HEK293 (cell line): ENCODE measurements at regions not wholly inside any gene's neighbourhood (a gene's known extent, or its start where the extent isn't known, plus 50 kb on each side); places are given as distances from the start of the nearest gene placed in this dataset.
A peak's percentile ranks its signal among the peaks of the same experiment; 100 is the strongest.

ENCODE experiments used
- GLIS1 ChIP-seq: fragments of 450-650 bp; formaldehyde crosslinking; IDR thresholded peaks from 2 replicates; pipeline ENCODE4 v1.5.1; 2016; ENCODE audit warnings: missing biosample characterization, missing genetic modification characterization
- IKZF3 ChIP-seq: fragments of 450-650 bp; IDR thresholded peaks from 2 replicates; pipeline ENCODE4 v1.5.0; 2018; ENCODE audit warnings: missing biosample characterization, mild to moderate bottlenecking, missing genetic modification characterization, moderate library complexity
- SALL2 ChIP-seq: fragments of 450-650 bp; formaldehyde crosslinking; IDR thresholded peaks from 2 replicates; pipeline ENCODE4 v1.5.0; 2017; ENCODE audit warnings: missing biosample characterization, mild to moderate bottlenecking, missing genetic modification characterization, borderline replicate concordance
- TCF7L2 ChIP-seq: IDR thresholded peaks from 2 replicates; pipeline ENCODE4 v1.6.1; 2011; ENCODE audit warnings: low read depth, mild to moderate bottlenecking, inconsistent platforms, low read length, moderate library complexity, borderline replicate concordance
- ZBTB1 ChIP-seq: fragments of 450-650 bp; formaldehyde crosslinking; IDR thresholded peaks from 2 replicates; pipeline ENCODE4 v1.5.1; 2016; ENCODE audit warnings: missing biosample characterization, missing genetic modification characterization
- ZNF112 ChIP-seq: fragments of 450-650 bp; formaldehyde crosslinking; IDR thresholded peaks from 2 replicates; pipeline ENCODE4 v1.5.0; 2017; ENCODE audit warnings: missing biosample characterization, missing genetic modification characterization
- ZNF114 ChIP-seq: fragments of 450-650 bp; formaldehyde crosslinking; IDR thresholded peaks from 2 replicates; pipeline ENCODE4 v1.5.0; 2017; ENCODE audit warnings: missing biosample characterization, missing genetic modification characterization
- ZNF121 ChIP-seq: fragments of 450-650 bp; formaldehyde crosslinking; IDR thresholded peaks from 2 replicates; pipeline ENCODE4 v1.5.1; 2016; ENCODE audit warnings: missing biosample characterization, missing genetic modification characterization
- ZNF146 ChIP-seq: fragments of 450-650 bp; formaldehyde crosslinking; IDR thresholded peaks from 2 replicates; pipeline ENCODE4 v1.5.1; 2016; ENCODE audit warnings: missing biosample characterization, missing genetic modification characterization
- ZNF175 ChIP-seq: fragments of 450-650 bp; formaldehyde crosslinking; IDR thresholded peaks from 2 replicates; pipeline ENCODE4 v1.5.1; 2016; ENCODE audit warnings: missing biosample characterization, missing genetic modification characterization
- ZNF311 ChIP-seq: fragments of 450-650 bp; formaldehyde crosslinking; IDR thresholded peaks from 2 replicates; pipeline ENCODE4 v1.5.1; 2017; ENCODE audit warnings: missing biosample characterization, missing genetic modification characterization, borderline replicate concordance
- ZNF521 ChIP-seq: fragments of 450-650 bp; formaldehyde crosslinking; IDR thresholded peaks from 2 replicates; pipeline ENCODE4 v1.5.1; 2017; ENCODE audit warnings: missing biosample characterization, mild to moderate bottlenecking, missing genetic modification characterization
- ZNF544 ChIP-seq: fragments of 450-650 bp; formaldehyde crosslinking; IDR thresholded peaks from 2 replicates; pipeline ENCODE4 v1.5.0; 2017; ENCODE audit warnings: missing biosample characterization, missing genetic modification characterization
- ZNF549 ChIP-seq: fragments of 450-650 bp; IDR thresholded peaks from 2 replicates; pipeline ENCODE4 v1.5.1; 2018; ENCODE audit warnings: missing biosample characterization, missing genetic modification characterization, mild to moderate bottlenecking, inconsistent platforms, moderate library complexity
- ZNF558 ChIP-seq: fragments of 450-650 bp; formaldehyde crosslinking; IDR thresholded peaks from 2 replicates; pipeline ENCODE4 v1.5.1; 2016; ENCODE audit warnings: missing biosample characterization, missing genetic modification characterization
- ZNF561 ChIP-seq: fragments of 450-650 bp; IDR thresholded peaks from 2 replicates; pipeline ENCODE4 v1.5.1; 2018; ENCODE audit warnings: missing biosample characterization, missing genetic modification characterization, borderline replicate concordance
- ZNF585B ChIP-seq: fragments of 450-650 bp; formaldehyde crosslinking; IDR thresholded peaks from 2 replicates; pipeline ENCODE4 v1.5.1; 2016; ENCODE audit warnings: missing biosample characterization, missing genetic modification characterization
- ZNF707 ChIP-seq: fragments of 450-650 bp; formaldehyde crosslinking; IDR thresholded peaks from 2 replicates; pipeline ENCODE4 v1.5.1; 2016; ENCODE audit warnings: missing biosample characterization, missing genetic modification characterization
- ZNF747 ChIP-seq: fragments of 450-650 bp; formaldehyde crosslinking; IDR thresholded peaks from 2 replicates; pipeline ENCODE4 v1.5.1; 2016; ENCODE audit warnings: missing biosample characterization, missing genetic modification characterization
- TF ChIP-seq, protein P1 (sequence below): fragments of 450-650 bp; formaldehyde crosslinking; IDR thresholded peaks from 2 replicates; pipeline ENCODE4 v1.5.1; 2017; ENCODE audit warnings: missing biosample characterization, missing genetic modification characterization
- TF ChIP-seq, protein P2 (sequence below): fragments of 450-650 bp; formaldehyde crosslinking; IDR thresholded peaks from 2 replicates; pipeline ENCODE4 v1.5.1; 2016; ENCODE audit warnings: missing biosample characterization, missing genetic modification characterization
- TF ChIP-seq, protein P3 (sequence below): fragments of 450-650 bp; formaldehyde crosslinking; IDR thresholded peaks from 2 replicates; pipeline ENCODE4 v1.5.1; 2016; ENCODE audit warnings: missing biosample characterization, missing genetic modification characterization
- TF ChIP-seq, protein P4 (sequence below): fragments of 450-650 bp; formaldehyde crosslinking; IDR thresholded peaks from 2 replicates; pipeline ENCODE4 v1.5.1; 2016; ENCODE audit warnings: missing biosample characterization, missing genetic modification characterization
- TF ChIP-seq, protein P5 (sequence below): fragments of 450-650 bp; IDR thresholded peaks from 2 replicates; pipeline ENCODE4 v1.5.1; 2018; ENCODE audit warnings: missing biosample characterization, mild to moderate bottlenecking, missing genetic modification characterization
- TF ChIP-seq, protein P6 (sequence below): IDR thresholded peaks from 2 replicates; pipeline ENCODE4 v1.6.1; 2011; ENCODE audit warnings: mild to moderate bottlenecking, low read depth, low read length, borderline replicate concordance
- TF ChIP-seq, protein P7 (sequence below): fragments of 450-650 bp; formaldehyde crosslinking; IDR thresholded peaks from 2 replicates; pipeline ENCODE4 v1.5.1; 2016; ENCODE audit warnings: missing biosample characterization, missing genetic modification characterization, low read depth
- TF ChIP-seq, protein P8 (sequence below): fragments of 450-650 bp; formaldehyde crosslinking; IDR thresholded peaks from 2 replicates; pipeline ENCODE4 v1.5.1; 2016; ENCODE audit warnings: missing biosample characterization, missing genetic modification characterization

DNA sequence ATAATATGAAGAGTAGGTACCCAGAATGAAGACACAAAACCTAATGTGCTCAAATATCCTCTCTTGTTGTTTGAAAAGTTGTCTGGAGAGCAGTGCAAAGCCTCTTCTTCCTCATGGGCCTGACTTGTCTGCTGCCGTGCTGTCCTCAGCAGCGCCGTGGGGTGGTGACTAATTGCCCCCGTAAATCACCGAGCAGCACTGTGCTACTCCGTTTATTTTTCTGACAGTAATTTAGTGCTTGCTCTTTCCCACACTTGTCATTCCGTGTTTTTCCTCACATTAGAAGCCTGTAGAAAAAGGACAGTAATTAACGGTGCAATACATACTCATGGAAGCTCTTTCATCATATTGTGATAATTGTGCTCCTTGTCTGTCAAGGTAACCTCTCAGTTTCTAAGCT lies 114.8 kb upstream of the BARHL2 start (continued):
- TF ChIP-seq ZNF561 (tag by site-specific recombination) = no peak
- no peak for TF ChIP-seq ZNF707 (tag by site-specific recombination)
- TF ChIP-seq, protein P1, sequence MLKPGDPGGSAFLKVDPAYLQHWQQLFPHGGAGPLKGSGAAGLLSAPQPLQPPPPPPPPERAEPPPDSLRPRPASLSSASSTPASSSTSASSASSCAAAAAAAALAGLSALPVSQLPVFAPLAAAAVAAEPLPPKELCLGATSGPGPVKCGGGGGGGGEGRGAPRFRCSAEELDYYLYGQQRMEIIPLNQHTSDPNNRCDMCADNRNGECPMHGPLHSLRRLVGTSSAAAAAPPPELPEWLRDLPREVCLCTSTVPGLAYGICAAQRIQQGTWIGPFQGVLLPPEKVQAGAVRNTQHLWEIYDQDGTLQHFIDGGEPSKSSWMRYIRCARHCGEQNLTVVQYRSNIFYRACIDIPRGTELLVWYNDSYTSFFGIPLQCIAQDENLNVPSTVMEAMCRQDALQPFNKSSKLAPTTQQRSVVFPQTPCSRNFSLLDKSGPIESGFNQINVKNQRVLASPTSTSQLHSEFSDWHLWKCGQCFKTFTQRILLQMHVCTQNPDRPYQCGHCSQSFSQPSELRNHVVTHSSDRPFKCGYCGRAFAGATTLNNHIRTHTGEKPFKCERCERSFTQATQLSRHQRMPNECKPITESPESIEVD (tag by site-specific recombination) = peak; percentile 97
- peak; percentile 58 for TF ChIP-seq TCF7L2
- TF ChIP-seq SALL2 = no peak
- no peak for TF ChIP-seq ZNF544 (tag by site-specific recombination)
- TF ChIP-seq ZNF585B (tag by site-specific recombination) = no peak
- 0 out of 2 replicates have a peak, but pooled peaks have one; percentile 3 for TF ChIP-seq ZNF146
- no peak for TF ChIP-seq ZNF114 (tag by site-specific recombination)
- no peak for TF ChIP-seq ZNF521 (tag by site-specific recombination)
- no peak for TF ChIP-seq ZNF112
- TF ChIP-seq, protein P2, sequence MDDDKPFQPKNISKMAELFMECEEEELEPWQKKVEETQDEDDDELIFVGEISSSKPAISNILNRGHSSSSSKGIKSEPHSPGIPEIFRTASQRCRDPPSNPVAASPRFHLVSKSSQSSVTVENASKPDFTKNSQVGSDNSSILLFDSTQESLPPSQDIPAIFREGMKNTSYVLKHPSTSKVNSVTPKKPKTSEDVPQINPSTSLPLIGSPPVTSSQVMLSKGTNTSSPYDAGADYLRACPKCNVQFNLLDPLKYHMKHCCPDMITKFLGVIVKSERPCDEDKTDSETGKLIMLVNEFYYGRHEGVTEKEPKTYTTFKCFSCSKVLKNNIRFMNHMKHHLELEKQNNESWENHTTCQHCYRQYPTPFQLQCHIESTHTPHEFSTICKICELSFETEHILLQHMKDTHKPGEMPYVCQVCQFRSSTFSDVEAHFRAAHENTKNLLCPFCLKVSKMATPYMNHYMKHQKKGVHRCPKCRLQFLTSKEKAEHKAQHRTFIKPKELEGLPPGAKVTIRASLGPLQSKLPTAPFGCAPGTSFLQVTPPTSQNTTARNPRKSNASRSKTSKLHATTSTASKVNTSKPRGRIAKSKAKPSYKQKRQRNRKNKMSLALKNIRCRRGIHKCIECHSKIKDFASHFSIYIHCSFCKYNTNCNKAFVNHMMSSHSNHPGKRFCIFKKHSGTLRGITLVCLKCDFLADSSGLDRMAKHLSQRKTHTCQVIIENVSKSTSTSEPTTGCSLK = no peak
- TF ChIP-seq, protein P3, sequence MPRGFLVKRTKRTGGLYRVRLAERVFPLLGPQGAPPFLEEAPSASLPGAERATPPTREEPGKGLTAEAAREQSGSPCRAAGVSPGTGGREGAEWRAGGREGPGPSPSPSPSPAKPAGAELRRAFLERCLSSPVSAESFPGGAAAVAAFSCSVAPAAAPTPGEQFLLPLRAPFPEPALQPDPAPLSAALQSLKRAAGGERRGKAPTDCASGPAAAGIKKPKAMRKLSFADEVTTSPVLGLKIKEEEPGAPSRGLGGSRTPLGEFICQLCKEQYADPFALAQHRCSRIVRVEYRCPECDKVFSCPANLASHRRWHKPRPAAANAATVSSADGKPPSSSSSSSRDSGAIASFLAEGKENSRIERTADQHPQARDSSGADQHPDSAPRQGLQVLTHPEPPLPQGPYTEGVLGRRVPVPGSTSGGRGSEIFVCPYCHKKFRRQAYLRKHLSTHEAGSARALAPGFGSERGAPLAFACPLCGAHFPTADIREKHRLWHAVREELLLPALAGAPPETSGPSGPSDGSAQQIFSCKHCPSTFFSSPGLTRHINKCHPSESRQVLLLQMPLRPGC (tag by site-specific recombination) = peak; percentile 55
- TF ChIP-seq, protein P4, sequence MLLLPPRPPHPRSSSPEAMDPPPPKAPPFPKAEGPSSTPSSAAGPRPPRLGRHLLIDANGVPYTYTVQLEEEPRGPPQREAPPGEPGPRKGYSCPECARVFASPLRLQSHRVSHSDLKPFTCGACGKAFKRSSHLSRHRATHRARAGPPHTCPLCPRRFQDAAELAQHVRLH (tag by site-specific recombination) = no peak
- 0 out of 2 replicates have a peak, but pooled peaks have one; percentile 38 for TF ChIP-seq ZNF558 (tag by site-specific recombination)
- TF ChIP-seq ZBTB1 = no peak
- TF ChIP-seq, protein P5, sequence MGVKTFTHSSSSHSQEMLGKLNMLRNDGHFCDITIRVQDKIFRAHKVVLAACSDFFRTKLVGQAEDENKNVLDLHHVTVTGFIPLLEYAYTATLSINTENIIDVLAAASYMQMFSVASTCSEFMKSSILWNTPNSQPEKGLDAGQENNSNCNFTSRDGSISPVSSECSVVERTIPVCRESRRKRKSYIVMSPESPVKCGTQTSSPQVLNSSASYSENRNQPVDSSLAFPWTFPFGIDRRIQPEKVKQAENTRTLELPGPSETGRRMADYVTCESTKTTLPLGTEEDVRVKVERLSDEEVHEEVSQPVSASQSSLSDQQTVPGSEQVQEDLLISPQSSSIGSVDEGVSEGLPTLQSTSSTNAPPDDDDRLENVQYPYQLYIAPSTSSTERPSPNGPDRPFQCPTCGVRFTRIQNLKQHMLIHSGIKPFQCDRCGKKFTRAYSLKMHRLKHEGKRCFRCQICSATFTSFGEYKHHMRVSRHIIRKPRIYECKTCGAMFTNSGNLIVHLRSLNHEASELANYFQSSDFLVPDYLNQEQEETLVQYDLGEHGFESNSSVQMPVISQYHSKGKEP = peak; percentile 37; the same call in 1 of the 2 replicates
- TF ChIP-seq, protein P6, sequence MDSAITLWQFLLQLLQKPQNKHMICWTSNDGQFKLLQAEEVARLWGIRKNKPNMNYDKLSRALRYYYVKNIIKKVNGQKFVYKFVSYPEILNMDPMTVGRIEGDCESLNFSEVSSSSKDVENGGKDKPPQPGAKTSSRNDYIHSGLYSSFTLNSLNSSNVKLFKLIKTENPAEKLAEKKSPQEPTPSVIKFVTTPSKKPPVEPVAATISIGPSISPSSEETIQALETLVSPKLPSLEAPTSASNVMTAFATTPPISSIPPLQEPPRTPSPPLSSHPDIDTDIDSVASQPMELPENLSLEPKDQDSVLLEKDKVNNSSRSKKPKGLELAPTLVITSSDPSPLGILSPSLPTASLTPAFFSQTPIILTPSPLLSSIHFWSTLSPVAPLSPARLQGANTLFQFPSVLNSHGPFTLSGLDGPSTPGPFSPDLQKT = no peak
- no peak for TF ChIP-seq ZNF549
- TF ChIP-seq, protein P7, sequence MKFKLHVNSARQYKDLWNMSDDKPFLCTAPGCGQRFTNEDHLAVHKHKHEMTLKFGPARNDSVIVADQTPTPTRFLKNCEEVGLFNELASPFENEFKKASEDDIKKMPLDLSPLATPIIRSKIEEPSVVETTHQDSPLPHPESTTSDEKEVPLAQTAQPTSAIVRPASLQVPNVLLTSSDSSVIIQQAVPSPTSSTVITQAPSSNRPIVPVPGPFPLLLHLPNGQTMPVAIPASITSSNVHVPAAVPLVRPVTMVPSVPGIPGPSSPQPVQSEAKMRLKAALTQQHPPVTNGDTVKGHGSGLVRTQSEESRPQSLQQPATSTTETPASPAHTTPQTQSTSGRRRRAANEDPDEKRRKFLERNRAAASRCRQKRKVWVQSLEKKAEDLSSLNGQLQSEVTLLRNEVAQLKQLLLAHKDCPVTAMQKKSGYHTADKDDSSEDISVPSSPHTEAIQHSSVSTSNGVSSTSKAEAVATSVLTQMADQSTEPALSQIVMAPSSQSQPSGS (tag by site-specific recombination) = no peak
- no peak for TF ChIP-seq ZNF175 (tag by site-specific recombination)
- TF ChIP-seq ZNF121 = no peak
- no peak for TF ChIP-seq ZNF311 (tag by site-specific recombination)
- TF ChIP-seq, protein P8, sequence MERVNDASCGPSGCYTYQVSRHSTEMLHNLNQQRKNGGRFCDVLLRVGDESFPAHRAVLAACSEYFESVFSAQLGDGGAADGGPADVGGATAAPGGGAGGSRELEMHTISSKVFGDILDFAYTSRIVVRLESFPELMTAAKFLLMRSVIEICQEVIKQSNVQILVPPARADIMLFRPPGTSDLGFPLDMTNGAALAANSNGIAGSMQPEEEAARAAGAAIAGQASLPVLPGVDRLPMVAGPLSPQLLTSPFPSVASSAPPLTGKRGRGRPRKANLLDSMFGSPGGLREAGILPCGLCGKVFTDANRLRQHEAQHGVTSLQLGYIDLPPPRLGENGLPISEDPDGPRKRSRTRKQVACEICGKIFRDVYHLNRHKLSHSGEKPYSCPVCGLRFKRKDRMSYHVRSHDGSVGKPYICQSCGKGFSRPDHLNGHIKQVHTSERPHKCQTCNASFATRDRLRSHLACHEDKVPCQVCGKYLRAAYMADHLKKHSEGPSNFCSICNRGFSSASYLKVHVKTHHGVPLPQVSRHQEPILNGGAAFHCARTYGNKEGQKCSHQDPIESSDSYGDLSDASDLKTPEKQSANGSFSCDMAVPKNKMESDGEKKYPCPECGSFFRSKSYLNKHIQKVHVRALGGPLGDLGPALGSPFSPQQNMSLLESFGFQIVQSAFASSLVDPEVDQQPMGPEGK (tag by site-specific recombination) = no peak
- TF ChIP-seq IKZF3 (tag by site-specific recombination) = peak; percentile 70
- TF ChIP-seq ZNF747 = no peak
- peak; percentile 80 for TF ChIP-seq GLIS1
